ENCODE measurements at regions not wholly inside any gene's neighbourhood (a gene's known extent, or its start where the extent isn't known, plus 50 kb on each side); places are given as distances from the start of the nearest gene placed in this dataset.

GRCh38 chr1:60891281-60891680 lies 191.1 kb upstream of the NFIA start:
- H3K4me3 ChIP-seq, result no peak overlapping the region
- H3K4me1 ChIP-seq, result no peaks in the 10 kb centered on the region
- no peaks in the 10 kb centered on the region for H3K9me3 ChIP-seq
- 84 to 87% methylated on average over 6 of the region's 6 CpGs for WGBS, 2 donors
- ATAC-seq (no peak), FAIRE-seq (no peak), DNase-seq (no peak)
- H3K27ac ChIP-seq, result no peak overlapping the region
- TF ChIP-seq, protein P1, sequence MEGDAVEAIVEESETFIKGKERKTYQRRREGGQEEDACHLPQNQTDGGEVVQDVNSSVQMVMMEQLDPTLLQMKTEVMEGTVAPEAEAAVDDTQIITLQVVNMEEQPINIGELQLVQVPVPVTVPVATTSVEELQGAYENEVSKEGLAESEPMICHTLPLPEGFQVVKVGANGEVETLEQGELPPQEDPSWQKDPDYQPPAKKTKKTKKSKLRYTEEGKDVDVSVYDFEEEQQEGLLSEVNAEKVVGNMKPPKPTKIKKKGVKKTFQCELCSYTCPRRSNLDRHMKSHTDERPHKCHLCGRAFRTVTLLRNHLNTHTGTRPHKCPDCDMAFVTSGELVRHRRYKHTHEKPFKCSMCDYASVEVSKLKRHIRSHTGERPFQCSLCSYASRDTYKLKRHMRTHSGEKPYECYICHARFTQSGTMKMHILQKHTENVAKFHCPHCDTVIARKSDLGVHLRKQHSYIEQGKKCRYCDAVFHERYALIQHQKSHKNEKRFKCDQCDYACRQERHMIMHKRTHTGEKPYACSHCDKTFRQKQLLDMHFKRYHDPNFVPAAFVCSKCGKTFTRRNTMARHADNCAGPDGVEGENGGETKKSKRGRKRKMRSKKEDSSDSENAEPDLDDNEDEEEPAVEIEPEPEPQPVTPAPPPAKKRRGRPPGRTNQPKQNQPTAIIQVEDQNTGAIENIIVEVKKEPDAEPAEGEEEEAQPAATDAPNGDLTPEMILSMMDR (IDR thresholded peaks at IDR 0.05), result no peak
- no peaks in the 10 kb centered on the region for H3K27me3 ChIP-seq
- intact Hi-C loops (cut with DNase I), result no loop called here
- H3K36me3 ChIP-seq, result no peaks in the 10 kb centered on the region

- Histone ChIP-seq H3K27me3 (no peaks in the 10 kb centered on the region), H3K27ac (no peak overlapping the region), H3K9me3 (no peaks in the 10 kb centered on the region), H3K4me1 (no peaks in the 10 kb centered on the region), H3K4me3 (no peak overlapping the region), H3K36me3 (no peaks in the 10 kb centered on the region)
- ATAC-seq, result no peak
- intact Hi-C loops (cut with DNase I), result no loop called here
- DNase-seq, result no peak
- no peak for FAIRE-seq
- TF ChIP-seq, protein P1 (IDR thresholded peaks at IDR 0.05), result no peak
Observed at GRCh38 chr1:60890664-60891063, 191.7 kb upstream of the NFIA start.

GRCh38 chr1:60889709-60890108 lies 192.7 kb upstream of the NFIA start:
- no peaks in the 10 kb centered on the region for H3K4me1 ChIP-seq
- no peaks in the 10 kb centered on the region for H3K9me3 ChIP-seq
- intact Hi-C loops (cut with DNase I), result no loop called here
- TF ChIP-seq, protein P1 (IDR thresholded peaks at IDR 0.05), result no peak
- ATAC-seq (no peak), DNase-seq (no peak), FAIRE-seq (no peak)
- WGBS, 2 donors, result 90 to 98% methylated on average over 2 of the region's 2 CpGs
- H3K36me3 ChIP-seq, result no peaks in the 10 kb centered on the region
- H3K27me3 ChIP-seq, result no peaks in the 10 kb centered on the region
- no peak overlapping the region for H3K27ac ChIP-seq
- no peak overlapping the region for H3K4me3 ChIP-seq

DNA sequence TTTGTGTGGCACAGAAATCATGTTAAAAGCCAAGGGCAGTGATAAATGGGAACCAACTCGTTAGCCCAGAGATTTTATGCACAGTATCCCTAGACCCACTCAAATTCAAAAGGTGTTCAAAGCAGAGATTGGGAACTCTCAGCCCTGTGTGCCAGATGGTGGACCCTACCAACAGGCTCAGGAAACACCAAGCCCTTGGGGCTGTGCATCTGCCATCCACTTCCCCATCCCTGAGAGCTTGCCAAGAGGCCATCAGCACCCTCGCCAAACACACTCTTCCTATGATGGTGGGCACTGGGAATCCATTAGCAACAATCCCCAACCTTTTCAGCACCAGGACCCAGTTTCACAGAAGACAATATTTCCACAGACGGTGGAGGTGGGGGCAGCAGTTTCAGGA lies 194.2 kb upstream of the NFIA start:
- DNase-seq (no peak), ATAC-seq (no peak), FAIRE-seq (no peak)
- H3K4me1 ChIP-seq, result no peaks in the 10 kb centered on the region
- TF ChIP-seq, protein P1 (IDR thresholded peaks at IDR 0.05), result no peak
- H3K36me3 ChIP-seq, result no peaks in the 10 kb centered on the region
- WGBS, 2 donors, result 62 to 82% methylated on average over 3 of the region's 3 CpGs
- no peak overlapping the region for H3K4me3 ChIP-seq
- H3K27ac ChIP-seq, result no peak overlapping the region
- H3K27me3 ChIP-seq, result no peaks in the 10 kb centered on the region
- intact Hi-C loops (cut with DNase I), result no loop called here
- H3K9me3 ChIP-seq, result no peaks in the 10 kb centered on the region

DNA sequence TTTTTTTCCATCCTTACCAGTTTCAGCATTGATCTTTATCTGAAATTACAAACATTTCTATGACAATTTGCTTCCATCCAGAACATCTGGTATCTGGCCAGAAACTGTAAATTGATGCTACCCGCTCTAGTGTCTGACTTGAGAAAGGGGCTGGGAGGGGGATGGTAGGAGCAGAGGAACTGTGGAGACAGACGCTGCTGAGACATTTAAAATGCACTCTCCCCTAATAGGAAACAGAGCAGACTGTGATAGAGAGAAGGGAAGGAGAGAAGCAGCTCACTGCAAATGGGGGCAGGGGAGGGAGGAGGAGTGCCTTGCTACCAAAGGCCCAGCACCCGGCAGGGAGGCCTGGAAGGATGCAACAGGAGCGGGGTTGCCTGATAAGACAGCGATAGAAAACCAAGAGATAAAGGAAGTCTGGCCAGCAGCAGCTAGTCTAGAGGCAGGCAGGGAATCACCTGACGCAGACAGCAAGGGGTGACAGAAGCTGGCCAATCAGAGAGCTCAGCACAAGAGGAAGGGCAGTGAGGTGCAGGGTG lies 195.5 kb upstream of the NFIA start:
- ATAC-seq (no peak), FAIRE-seq (no peak), DNase-seq (no peak)
- TF ChIP-seq, protein P1 (IDR thresholded peaks at IDR 0.05), result no peak
- intact Hi-C loops (cut with DNase I), result no loop called here
- Histone ChIP-seq H3K9me3 (no peaks in the 10 kb centered on the region), H3K27ac (no peak overlapping the region), H3K4me1 (no peaks in the 10 kb centered on the region), H3K27me3 (no peaks in the 10 kb centered on the region), H3K36me3 (no peaks in the 10 kb centered on the region), H3K4me3 (no peak overlapping the region)
- WGBS, 2 donors, result 67 to 85% methylated on average over 6 of the region's 6 CpGs
